ENCODE measurements at regions not wholly inside any gene's neighbourhood (a gene's known extent, or its start where the extent isn't known, plus 50 kb on each side); places are given as distances from the start of the nearest gene placed in this dataset.
"Not testable (repeated sequence)": the region's sequence is repeated elsewhere in the genome, so short reads cannot be mapped to it uniquely, and the experiment has no call there.

DNA sequence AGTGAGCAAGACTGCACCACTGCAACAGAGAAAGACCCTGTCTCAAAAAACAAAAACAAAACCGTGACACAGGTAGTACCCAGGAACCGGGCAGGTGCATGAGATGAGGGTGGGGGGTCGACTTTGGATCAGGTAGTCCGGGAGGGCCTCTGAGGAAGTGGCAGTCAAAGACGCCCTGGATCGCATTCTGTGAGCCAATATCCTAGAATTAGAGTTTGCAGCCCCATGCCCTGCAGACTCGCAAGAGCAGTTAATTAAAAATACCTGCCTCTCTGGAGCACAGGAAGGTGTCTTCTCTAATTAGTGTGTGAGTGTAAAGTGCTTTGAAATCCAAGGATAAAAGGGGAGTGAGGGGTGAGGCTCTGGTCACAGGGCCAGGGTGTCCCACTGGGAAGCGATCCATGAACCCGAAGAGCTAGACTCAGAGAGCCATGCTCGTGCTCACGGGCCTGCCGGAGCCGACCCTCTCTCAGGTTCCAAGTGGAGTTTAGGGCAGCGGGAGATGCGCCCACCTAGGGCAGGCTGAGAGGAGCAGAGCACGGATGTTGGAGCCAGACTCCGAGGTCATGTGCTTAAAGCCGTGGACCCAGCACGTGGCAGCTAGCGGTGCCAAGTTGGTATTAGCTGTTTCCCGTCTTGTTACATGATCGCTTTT, 74.7 kb upstream of the PTPN1 start:
- no peak for DNase-seq

DNA sequence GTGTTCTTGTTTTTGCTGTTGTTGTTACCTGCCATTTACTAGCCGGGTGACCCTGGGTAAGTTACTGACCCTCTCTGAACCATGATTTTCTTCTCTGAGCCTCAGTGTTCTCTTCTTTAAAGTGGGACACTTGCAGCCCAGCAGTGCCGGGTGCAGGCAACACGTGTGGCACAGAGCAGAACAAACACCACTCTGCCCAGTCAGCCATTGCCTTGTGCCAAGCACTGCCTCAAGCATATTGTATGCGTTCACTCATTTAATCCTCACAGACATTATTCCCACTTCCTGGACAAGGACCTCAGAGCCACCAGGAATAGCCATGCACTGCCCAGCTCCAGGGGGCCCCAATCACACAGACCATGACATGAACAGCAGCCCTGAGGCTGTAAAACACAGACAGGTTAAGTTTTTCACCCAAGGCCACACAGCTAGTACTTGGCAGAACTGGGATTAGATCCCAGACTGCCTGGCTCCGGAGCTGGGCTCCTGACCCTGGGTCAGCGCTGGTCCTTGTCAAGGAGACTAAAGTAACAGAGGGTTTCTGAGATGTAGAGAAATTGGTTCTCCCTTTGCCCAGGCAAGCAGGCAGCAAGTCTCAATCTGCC, 74.0 kb upstream of the PTPN1 start:
- no peak for DNase-seq

DNA sequence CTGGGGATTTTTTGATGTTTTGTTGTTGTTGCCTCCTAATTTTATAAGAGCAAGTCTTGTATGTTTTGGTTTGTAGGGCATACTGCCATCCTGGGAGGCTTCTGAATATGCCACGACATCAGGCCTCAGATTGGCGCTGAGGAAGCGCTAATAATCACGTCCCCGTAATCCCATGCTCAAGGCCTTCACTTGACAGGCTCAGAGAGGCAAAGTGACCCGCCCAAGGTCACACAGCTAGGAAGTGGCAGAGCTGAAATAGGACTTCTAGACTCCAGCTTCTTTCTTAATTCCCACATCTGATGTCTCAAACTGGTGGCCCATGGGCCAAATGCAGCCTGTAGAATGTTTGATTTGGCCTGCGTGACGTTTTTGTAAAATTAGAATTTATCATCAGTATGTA, 73.5 kb upstream of the PTPN1 start:
- DNase-seq: no peak

DNA sequence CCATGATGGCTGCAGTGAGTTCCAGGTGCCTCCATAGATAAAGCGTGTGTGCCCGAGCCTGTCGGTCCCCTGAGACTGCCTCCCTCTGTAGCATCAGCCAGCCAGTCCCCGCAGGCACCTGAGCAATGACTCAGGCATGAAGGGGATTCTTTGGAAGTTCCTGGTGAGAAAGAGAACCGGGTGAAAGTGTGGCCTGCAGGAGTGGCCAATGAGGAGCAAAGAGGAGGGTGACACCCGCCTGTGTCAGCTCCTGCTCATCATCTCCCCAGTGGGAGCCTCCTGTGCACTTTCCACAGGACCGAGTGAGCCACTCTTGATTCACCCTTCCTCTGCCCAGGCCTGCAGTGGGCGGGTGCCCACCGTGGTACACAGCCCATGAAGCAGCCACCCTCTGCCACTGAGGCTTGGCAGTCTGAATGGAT, 71.2 kb upstream of the PTPN1 start:
- DNase-seq: no peak

DNA sequence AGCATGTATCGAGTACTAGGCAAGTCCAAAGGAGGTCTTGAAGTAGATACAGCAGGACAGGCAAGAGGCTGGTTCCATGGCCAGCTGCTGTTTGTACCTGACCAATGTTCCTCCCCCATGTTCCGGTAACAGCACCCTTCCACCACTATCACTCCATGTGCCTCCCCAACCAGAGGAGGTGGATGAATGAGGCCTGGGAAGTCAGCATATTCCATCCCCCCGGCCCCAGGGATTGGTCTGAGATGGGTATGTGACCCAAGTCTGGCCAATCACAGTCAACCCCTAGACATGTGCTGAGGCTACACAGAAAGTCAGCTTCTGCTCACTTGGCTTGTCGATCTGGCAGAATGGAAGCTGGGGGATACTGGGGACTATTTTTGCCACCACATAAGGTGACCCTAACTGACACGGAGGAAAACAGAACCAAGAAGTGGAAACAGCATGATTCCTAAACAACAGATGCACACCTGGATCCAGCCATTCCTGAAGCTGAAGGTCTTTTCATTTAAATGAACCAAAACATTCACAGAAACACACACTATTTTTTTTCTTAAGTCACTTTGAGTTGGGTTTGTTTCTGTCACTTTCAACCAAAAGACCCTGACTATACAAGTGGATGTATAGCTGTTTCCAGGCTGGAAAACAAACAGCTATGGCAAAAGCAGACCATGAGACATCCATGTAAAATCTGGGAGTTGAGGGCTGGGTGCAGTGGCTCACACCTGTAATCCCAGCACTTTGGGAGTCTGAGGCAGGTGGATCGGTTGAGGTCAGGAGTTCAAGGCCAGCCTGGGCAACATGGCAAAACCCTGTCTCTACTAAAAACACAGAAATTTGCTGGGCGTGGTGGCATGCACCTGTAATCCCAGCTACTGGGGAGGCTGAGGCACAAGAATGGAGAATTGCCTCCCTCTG, 70.4 kb upstream of the PTPN1 start:
- DNase-seq: no peak

DNA sequence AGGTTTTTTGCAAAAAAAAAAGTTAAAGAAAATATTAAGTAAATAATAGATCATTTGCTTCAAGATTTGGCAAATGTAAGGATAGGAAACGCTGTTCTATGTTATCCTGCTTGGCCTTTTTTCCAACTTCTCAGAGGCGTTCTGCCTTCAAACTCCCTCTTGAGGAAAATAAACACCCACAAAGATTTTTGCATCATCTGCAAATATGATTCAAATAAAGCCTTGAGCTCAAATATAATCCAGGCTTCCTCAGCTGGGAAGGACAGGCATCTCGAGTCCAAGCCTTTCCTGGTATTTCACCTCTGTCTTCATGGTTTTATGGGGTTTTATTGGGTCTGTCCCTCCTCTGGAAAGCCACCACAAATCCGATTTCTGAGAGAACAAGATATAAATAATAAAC, 67.7 kb upstream of the PTPN1 start:
- DNase-seq: no peak

DNA sequence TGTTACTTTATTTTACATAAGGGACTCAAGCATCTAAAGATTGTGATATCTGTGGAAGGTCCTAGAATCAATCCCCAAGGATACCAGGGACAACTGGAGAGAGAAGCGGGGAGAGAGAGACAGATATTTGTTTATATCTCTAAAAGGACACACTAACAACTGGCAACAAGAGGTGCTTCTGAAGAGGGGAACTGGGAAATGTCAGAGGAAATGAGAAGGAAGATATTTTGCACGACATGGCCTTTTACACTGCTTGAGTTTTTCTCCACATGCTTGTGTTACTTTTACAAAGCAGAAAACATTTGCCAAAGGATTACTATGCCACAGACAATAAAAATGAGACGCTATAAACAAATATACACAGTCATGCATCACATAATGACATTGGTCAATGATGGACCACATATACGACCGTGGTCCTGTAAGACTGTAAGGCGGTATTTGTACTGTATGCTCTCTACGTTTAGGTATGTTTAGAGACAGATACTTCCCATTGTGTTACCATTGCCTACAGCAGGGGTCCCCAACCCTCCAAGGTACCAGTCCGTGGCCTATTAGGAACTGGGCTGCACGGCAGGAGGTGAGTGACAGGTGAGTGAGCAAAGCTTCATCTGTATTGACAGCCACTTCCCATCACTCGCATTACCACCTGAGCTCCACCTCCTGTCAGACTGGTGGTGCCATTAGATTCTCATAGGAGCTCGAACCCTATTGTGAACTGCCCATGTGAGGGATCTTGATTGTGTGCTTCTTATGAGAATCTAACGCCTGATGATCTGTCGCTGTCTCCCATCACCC, 64.6 kb upstream of the PTPN1 start:
- no peak for DNase-seq

DNA sequence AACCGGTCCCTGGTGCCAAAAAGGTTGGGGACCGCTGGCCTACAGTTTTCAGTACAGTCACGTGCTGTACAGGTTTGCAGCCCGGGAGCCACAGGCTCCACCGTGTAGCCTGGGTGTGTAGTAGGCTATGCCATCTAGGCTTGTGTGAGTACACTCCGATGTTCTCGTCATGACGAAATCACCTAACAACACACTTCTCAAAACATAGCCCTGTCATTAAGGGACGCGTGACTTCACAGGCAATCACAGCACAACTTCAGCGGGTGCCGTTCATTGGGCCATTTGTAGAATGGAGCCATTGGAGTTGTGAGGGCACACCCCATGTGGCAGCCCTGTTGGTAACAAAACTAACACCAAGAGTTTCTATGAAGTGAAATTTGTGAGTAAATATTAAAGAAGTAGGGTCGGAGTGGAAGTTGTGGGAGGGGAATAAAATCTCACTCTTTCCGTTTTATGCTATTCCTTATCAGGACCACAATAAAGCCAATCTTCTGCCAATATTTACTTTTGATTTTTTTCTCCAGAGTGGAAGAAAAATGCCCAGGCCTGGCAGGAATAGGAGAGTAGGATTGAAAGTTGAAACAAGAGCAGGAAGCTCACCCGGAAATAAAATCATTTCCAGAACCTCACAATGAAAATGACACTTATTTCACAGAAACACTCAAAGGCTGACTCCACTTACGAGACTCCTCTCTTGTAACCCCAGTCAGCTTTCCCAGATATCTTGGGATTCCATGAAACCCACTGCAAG, 63.7 kb upstream of the PTPN1 start:
- DNase-seq: no peak

DNA sequence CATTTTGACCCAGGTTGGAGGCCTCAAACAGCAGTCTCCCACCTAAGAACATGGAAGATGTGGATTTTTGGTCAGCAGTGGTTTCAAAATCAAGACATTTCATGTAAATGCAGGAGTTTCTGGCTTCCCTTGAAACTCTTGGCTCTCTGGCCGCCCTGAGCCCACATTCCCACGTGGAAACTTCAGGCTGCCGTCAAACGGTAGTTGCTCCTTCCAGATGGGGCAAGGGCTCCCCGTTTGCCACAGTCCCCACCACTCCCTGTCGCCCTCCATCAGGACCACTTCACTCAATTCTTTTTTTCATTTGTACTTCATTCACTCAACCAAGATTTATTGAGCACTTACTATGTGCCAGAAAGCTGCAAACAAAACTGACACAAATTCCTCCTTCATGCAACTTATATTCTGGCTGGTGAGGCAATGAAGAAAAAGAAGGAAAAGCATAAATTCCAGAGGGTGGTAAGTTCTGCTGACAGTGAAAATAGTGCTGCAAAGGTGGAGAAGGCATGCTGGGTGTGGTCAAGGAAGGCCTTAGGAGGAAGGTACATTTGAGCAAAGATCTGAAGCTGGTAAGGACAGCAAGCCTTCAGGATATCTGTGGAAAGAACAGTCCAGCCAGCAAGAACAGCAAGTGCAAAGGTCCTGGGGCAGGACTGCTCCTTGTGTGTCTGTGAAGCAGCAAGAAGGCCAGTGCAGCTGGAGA, 62.9 kb upstream of the PTPN1 start:
- DNase-seq: no peak

DNA sequence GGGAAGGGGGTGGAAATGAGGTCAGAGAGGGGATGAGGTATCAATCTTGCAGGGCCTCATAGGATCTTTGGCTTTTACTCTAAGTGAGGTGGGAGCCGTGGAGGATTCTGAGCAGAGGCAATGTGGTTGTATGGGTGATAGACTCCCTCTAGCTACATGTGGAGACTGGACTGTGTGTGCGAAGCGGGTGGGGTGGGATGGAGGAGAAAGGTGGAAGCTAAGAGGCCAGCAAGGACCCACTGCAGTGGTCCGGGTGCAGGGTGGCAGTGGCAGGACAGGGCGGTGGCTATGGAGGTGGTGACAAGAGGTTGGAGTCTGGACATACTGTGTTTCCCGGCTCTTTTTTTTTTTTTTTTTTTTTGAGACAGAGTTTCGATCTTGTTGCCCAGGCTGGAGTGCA, 62.4 kb upstream of the PTPN1 start:
- DNase-seq: no peak

DNA sequence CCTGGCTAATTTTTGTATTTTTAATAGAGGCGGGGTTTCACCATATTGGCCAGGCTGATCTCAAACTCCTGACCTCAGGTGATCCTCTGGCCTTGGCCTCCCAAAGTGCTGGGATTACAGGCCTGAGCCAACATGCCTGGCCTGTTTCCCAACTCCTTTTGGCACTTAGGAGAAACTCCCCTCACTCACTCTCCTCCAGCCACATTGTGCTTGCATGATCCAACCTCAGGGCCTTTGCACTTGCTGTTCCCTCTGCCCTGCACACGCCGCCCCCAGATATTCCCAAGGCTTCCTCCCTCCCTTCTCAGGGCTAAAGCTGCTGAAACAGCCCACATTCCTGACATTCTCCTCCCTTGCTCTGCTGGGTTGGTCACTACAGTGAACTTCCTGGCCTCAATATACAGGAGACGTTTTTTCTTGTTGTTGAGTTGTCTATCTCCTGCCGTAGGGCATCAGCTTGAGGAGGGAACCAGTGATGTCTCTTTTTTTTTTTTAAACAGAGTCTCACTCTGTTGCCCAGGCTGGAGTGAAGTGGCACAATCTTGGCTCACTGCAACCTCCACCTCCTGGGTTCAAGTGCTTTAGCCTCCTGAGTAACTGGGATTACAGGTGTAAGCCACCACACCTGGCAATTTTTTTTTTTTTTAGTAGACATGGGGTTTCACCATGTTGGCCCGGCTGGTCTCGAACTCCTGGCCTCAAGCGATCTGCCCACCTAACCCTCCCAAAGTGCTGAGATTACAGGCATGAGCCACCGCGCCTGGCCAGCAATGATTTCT, 61.4 kb upstream of the PTPN1 start:
- not testable (repeated sequence) for DNase-seq

DNA sequence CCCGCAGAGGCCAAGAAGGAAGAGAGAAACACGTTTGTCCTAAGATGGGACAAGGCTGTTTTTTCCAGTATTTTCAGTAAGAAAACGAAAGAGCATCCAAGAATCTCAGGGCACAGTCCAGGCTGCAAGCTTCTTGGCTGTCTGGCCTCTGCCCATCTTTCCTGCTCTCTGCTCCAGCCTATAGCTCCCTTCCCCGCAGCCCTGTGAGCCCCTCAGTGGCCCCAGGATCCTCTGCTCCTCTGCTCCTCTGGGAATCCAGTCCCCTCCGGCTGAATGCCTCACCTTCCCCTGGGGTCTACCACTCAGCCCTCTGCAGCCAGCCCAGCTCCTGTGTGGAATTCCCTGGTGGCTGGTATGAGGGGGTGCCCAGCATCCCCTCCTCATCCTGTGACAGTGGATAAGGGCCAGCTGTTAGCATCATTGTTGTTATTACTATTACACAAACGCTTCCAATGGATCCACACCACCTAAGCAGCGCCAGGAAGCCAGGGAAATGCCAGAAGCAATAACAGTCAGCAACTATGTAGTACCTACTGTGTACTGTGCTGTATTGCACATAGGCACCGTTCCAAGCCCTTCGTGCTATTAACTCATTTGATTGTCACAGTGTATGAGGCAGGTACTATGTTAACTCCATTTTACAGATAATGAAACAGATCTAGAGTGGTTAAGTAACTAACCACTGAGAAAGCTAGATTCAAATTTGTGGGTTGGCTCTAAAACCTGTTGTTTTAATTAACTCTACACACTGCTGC, 60.3 kb upstream of the PTPN1 start:
- no peak for DNase-seq

DNA sequence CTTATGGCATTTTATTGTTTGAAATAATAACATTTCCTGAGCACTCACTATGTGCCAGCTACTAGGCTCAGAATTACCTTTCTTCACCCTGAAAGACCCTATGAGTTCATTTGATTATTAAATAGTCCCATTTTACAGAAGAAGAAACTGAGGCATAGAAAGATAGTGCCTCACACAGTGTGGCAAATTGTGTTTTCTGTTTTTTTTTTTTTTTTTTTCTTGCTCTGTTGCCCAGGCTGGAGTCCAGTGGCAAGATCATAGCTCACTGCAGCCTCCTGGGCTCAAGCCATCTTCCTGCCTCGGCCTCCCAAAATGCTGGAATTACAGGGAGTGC, 59.7 kb upstream of the PTPN1 start:
- DNase-seq: no peak

DNA sequence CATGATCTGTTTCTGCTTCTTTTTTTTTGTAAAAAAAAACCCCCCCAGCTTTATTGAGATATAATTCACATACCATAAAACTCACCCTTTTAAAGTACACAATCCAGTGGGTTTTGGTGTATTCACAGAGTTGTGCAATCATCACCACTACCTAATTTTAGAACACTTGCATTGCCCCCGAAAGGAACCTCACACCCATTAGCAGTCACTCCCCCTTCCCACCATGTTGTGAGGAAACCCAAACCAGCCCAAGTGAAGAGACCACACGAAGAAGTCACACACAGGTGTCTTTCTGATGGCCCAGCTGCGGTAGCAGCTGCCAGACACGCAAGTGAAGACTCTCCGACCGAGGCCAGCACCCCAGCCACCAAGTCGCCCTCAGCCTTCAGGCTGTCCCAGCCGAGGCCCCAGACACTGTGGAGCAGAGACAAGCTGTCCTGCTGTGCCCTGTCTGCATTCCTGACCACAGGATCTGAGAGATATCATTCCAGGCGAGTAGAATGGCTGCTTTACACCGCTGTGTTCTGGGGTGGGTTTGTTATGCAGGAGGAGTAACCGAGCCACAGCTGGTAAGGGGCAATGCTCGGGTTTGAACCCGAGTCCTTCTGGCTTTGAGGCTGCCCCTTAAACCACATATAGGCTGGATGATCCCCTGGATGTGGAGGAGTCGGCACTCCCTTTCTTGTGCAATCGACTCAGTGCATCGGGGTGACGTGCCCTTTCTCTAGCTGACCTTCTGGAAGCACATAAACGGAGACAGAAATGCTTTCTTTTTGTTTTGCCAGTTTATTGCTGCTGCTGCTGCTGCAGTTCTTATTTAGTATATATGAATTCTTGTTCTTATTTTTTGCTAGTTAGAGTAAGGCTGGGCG, 59.1 kb upstream of the PTPN1 start:
- DNase-seq: no peak

DNA sequence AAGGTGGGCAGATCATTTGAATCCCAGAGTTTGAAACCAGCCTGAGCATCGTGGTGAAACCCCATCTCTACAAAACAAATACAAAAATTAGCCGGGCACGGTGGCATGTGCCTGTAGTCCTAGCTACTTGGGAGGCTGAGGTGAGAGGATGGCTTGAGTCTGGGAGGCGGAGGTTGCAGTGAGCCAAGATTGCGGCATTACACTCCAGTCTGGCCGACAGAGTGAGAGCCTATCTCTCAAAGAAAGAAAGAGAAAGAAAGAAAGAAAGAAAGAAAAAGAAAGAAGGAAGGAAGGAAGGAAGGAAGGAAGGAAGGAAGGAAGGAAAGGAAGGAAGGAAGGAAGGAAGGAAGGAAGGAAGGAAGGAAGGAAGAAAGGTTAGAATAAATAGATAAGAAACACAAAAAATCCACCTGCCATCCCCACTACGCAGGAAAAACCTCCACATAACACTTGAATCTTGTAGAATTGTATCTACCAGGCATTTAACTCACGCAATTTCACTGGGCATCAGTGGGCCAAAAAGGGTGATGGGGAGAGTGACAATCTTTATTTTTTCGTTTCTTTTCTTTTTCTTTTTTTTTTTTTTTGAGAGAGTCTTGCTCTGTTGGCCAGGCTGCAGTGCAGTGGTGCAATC, 58.3 kb upstream of the PTPN1 start:
- DNase-seq: not testable (repeated sequence)

DNA sequence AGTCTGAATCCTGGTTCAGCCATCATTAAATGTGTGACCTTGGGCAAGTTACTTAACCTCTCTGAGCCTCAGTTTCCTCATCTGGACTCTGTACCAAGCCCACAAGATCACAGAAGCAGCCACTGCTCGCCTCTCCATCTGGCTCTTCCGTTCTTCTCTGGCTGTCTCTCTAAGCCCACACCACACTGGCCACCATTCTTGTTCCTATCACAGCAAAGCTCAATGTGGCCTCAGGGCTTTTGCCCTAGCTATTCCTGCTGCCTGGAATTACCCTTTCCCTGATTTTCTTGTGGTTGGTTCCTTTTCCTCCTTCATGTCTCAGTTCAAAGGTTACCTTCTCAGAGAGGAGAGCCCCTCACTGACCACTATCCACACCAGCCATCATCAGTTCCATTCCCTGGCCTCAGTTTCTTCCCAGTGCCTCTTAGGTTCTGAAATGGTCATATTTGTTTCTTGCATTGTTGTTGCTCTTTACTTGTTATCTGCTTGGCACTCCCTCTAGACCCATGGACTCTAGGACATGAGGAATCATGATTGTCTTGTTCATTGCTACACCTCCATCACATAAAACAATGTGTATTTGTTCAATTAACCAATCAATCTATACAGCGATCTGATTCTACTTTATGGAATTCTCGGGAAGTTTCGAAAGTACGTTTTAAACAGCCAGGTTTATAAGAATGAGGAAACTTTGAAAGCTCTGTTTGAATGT, 56.5 kb upstream of the PTPN1 start:
- DNase-seq: no peak

DNA sequence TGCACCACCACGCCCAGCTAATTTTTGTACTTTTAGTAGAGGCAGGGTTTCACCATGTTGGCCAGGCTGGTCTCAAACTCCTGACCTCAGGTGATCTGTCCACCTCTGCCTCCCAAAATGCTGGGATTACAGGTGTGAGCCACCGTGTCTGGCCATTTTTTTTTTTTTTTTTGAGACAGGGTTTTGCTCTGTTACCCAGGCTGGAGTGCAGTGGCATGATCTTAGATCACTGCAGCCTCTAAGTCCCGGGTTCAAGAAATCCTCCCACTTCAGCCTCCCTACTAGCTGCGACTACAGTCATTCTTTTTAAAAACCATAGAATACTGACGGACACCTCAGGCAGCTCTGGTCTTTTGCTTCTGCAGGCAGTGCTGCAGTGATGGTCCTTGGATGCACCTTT, 54.9 kb upstream of the PTPN1 start:
- DNase-seq: not testable (repeated sequence)

Measured in activated CD4-positive, CD25-positive, alpha-beta regulatory T cell treated with anti-CD3 and anti-CD28 coated beads, Interleukin-2, amount 50 U/mL, for 72 hours (primary cell).